Large intestine (tissue), 3 donors: ENCODE measurements at regions not wholly inside any gene's neighbourhood (a gene's known extent, or its start where the extent isn't known, plus 50 kb on each side); places are given as distances from the start of the nearest gene placed in this dataset.

ENCODE experiments used
- DNase-seq, 2 donors: peaks; one replicate each; pipeline versions ENCODE4 v3.0.0 to v3.0.0-alpha.2; 2013
- H3K27ac ChIP-seq: one replicate; pipeline ENCODE4 v1.5.1; 2013; ENCODE audit warnings: low read length
- H3K27me3 ChIP-seq: 2 replicates; pipeline ENCODE4 v1.6.1; 2013; ENCODE audit warnings: low read length; ENCODE audit not compliant: control insufficient read depth, insufficient read depth
- H3K36me3 ChIP-seq: 2 replicates; pipeline ENCODE4 v1.6.1; 2013; ENCODE audit warnings: low read length; ENCODE audit not compliant: control insufficient read depth, insufficient read depth
- H3K4me1 ChIP-seq: one replicate; pipeline ENCODE4 v1.6.1; 2013; ENCODE audit warnings: low read length; ENCODE audit not compliant: control insufficient read depth, insufficient read depth
- H3K4me3 ChIP-seq: one replicate; pipeline ENCODE4 v1.5.1; 2013; ENCODE audit warnings: low read length
- H3K9me3 ChIP-seq: one replicate; pipeline ENCODE4 v1.6.1; 2013; ENCODE audit warnings: mild to moderate bottlenecking, low read depth, low read length, moderate library complexity; ENCODE audit not compliant: control insufficient read depth
- WGBS: methylation state at CpG from one replicate; pipeline ENCODE4 v1.1.5; 2013; ENCODE audit warnings: low lambda C conversion rate; ENCODE audit not compliant: insufficient coverage; 5-methylcytosine and 5-hydroxymethylcytosine counted together

- DNase-seq: peak in 1 of 2 donors; percentile 37
- no peaks in the 10 kb centered on the region for H3K9me3 ChIP-seq
- 0% methylated on average over 1 of the region's 4 CpGs for WGBS
- no peaks in the 10 kb centered on the region for H3K36me3 ChIP-seq
- H3K4me3 ChIP-seq: no peak overlapping the region
- H3K27me3 ChIP-seq: no peaks in the 10 kb centered on the region
- no peak overlapping the region for H3K27ac ChIP-seq
- H3K4me1 ChIP-seq: no peaks in the 10 kb centered on the region
Observed at GRCh38 chr14:58697930-58698642, 60.3 kb downstream of the DACT1 start.

- Histone ChIP-seq H3K4me1 (no peaks in the 10 kb centered on the region), H3K27ac (no peak overlapping the region), H3K4me3 (no peak overlapping the region), H3K36me3 (no peaks in the 10 kb centered on the region), H3K9me3 (no peaks in the 10 kb centered on the region), H3K27me3 (no peaks in the 10 kb centered on the region)
- no CpG with 5 or more reads among the region's 1 CpG for WGBS
- DNase-seq: no peak
Observed at GRCh38 chr14:58699681-58700205, 62.0 kb downstream of the DACT1 start.

GRCh38 chr14:58701156-58701555 is 63.4 kb downstream of the DACT1 start:
- Histone ChIP-seq H3K4me1 (no peaks in the 10 kb centered on the region), H3K36me3 (no peaks in the 10 kb centered on the region), H3K9me3 (no peaks in the 10 kb centered on the region), H3K4me3 (no peak overlapping the region), H3K27ac (no peak overlapping the region), H3K27me3 (no peaks in the 10 kb centered on the region)
- 100% methylated on average over 2 of the region's 3 CpGs for WGBS
- no peak for DNase-seq

- no peaks in the 10 kb centered on the region for H3K36me3 ChIP-seq
- no peaks in the 10 kb centered on the region for H3K9me3 ChIP-seq
- no peak overlapping the region for H3K27ac ChIP-seq
- H3K4me1 ChIP-seq: no peaks in the 10 kb centered on the region
- no CpG with 5 or more reads among the region's 1 CpG for WGBS
- no peak for DNase-seq
- H3K4me3 ChIP-seq: no peak overlapping the region
- H3K27me3 ChIP-seq: no peaks in the 10 kb centered on the region
Observed at GRCh38 chr14:58701604-58702003, 63.8 kb downstream of the DACT1 start.

DNA sequence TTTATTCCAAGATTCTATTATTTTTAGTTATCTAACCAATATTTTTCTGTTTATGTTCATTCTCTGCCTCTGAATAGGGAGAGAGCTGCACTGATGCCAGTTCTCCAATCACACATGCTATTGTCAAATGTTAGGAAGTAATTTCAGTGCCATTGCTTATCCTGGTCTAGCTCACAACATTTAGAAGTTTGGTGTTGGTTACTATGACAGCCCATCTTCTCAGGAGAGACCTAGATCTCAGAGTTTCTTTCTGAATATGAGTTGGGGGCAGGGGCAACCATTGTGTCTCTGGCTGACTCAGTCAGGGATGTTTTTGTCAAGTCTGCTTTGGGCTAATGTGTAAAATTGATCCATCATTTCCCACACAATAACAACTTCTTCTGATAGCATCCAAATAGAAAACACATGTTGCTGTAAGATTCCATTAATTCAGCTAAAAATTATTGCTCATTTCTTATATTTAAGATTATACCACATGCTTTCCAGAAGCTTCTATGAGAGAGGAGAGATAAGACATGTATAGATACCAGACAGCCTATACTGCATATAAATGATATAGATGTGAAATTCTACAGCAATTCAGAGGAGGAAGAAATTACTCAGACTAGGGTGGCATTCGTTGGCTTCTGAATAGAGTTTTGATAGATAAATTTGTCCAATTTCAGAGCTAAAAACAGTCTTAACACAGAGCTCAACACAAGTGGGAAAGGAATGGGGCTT is 64.8 kb downstream of the DACT1 start:
- no peaks in the 10 kb centered on the region for H3K36me3 ChIP-seq
- WGBS: 80% methylated on average over 1 of the region's 1 CpG
- no peak overlapping the region for H3K27ac ChIP-seq
- no peaks in the 10 kb centered on the region for H3K9me3 ChIP-seq
- no peaks in the 10 kb centered on the region for H3K4me1 ChIP-seq
- DNase-seq: no peak
- no peak overlapping the region for H3K4me3 ChIP-seq
- H3K27me3 ChIP-seq: no peaks in the 10 kb centered on the region

- H3K27ac ChIP-seq: no peak overlapping the region
- no peaks in the 10 kb centered on the region for H3K4me1 ChIP-seq
- WGBS: no CpG with 5 or more reads among the region's 1 CpG
- H3K9me3 ChIP-seq: no peaks in the 10 kb centered on the region
- H3K4me3 ChIP-seq: no peak overlapping the region
- no peaks in the 10 kb centered on the region for H3K27me3 ChIP-seq
- no peak for DNase-seq
- H3K36me3 ChIP-seq: no peaks in the 10 kb centered on the region
Observed at GRCh38 chr14:58703161-58703506, 65.4 kb downstream of the DACT1 start.

GRCh38 chr14:58705066-58705465 is 67.3 kb downstream of the DACT1 start:
- Histone ChIP-seq H3K27me3 (no peaks in the 10 kb centered on the region), H3K4me1 (no peaks in the 10 kb centered on the region), H3K36me3 (no peaks in the 10 kb centered on the region), H3K9me3 (no peaks in the 10 kb centered on the region), H3K27ac (no peak overlapping the region), H3K4me3 (no peak overlapping the region)
- no CpG with 5 or more reads among the region's 2 CpGs for WGBS
- no peak for DNase-seq

- Histone ChIP-seq H3K36me3 (no peaks in the 10 kb centered on the region), H3K27ac (no peak overlapping the region), H3K9me3 (no peaks in the 10 kb centered on the region), H3K4me3 (no peak overlapping the region), H3K27me3 (no peaks in the 10 kb centered on the region), H3K4me1 (no peaks in the 10 kb centered on the region)
- WGBS: no CpG with 5 or more reads among the region's 1 CpG
- DNase-seq: no peak
Observed at GRCh38 chr14:58707949-58708348, 70.2 kb downstream of the DACT1 start.

GRCh38 chr14:58709949-58710348 is 72.2 kb downstream of the DACT1 start:
- Histone ChIP-seq H3K4me3 (no peak overlapping the region), H3K27me3 (no peaks in the 10 kb centered on the region), H3K27ac (no peak overlapping the region), H3K36me3 (no peaks in the 10 kb centered on the region), H3K4me1 (no peaks in the 10 kb centered on the region), H3K9me3 (no peaks in the 10 kb centered on the region)
- DNase-seq: no peak
- WGBS: 75% methylated on average over 2 of the region's 2 CpGs

DNA sequence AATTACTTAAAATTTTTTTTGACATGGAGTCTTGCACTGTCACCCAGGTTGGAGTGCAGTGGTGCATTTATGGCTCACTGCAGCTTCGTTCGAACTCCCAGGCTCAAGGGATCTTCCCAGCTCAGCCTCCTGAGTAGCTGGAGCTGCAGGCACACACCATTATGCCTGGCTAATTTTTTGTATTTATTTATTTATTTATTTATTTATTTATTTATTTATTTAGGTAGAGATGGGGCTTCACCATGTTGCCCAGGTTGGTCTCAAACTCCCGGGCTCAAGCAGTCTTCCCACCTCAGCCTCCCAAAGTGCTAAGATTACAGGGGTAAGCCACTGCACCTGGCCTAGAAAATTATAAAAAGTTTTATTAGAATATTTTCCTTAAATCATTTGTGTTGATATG is 73.6 kb downstream of the DACT1 start:
- Histone ChIP-seq H3K9me3 (no peaks in the 10 kb centered on the region), H3K27me3 (no peaks in the 10 kb centered on the region), H3K27ac (no peak overlapping the region), H3K36me3 (no peaks in the 10 kb centered on the region), H3K4me1 (no peaks in the 10 kb centered on the region), H3K4me3 (no peak overlapping the region)
- WGBS: no CpG with 5 or more reads among the region's 3 CpGs
- DNase-seq: no peak
